AML-193 (cell line): ENCODE measurements at regions not wholly inside any gene's neighbourhood (a gene's known extent, or its start where the extent isn't known, plus 50 kb on each side); places are given as distances from the start of the nearest gene placed in this dataset.

Experiments used
- DNase-seq, 2 experiments: peaks; one replicate each; lab custom pipeline; 2025; lab: John Stamatoyannopoulos, UW

- DNase-seq, result peak; percentile 32 to 48
Measured at GRCh38 chr12:118850244-118850825, 131.0 kb upstream of the SRRM4 start.

DNA sequence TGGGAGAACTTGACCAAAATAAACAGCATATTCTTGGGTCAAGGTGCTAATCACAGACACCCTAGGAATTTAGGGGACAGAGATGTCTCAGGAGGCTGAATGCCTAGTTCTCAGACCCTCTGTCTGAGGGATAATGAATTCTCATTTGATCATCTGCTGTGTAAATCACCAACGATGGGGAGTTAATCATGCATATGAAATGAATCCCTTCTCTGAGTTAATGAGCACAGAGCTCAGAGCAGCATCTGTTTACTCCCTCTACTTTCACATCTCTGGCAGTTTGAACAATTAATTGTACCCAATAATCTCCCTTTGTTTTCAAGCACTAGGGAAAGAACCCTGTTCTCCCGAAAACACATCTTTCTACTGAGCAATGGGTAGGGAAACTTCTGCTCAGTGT lies 129.4 kb upstream of the SRRM4 start:
- no peak for DNase-seq

DNA sequence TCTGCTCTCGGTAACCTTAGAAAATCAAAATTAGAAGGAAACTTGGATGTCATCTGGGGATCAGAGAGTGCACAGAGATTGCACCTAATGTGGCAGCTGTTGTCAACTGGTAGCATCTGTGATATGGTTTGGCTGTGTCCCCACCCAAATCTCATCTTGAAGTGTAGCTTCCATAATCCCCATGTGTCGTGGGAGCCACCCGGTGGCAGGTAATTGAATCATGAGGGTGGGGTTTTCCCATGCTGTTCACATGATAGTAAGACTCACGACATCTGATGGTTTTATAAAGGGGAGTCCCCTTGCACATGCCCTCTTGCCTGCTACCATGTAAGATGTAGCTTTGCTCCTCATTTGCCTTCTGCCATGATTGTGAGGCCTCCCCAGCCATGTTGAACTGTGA lies 127.7 kb upstream of the SRRM4 start:
- DNase-seq, result no peak

- DNase-seq, result no peak
Measured at GRCh38 chr12:118855858-118856257, 125.5 kb upstream of the SRRM4 start.

DNA sequence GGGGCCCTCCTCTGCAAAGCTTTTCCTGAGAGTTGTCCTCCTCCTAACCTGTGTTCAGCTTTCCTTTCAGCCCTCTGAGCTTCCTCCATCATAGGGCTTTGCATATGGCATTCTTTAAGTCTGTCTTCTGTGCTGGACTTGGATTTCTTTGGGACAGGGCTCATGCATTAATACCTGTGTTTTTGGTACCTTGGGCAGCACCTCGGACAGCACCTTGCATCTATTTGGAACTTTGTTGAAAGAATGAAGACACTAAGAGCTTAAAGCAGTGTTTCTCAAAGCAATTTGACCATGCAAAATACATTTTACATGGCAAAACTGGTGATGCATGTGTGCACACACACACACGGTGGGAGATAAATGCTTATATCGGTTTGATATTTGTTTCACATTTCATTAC lies 115.0 kb upstream of the SRRM4 start:
- DNase-seq, result no peak

GRCh38 chr12:118870551-118870950 lies 110.8 kb upstream of the SRRM4 start:
- no peak for DNase-seq

DNA sequence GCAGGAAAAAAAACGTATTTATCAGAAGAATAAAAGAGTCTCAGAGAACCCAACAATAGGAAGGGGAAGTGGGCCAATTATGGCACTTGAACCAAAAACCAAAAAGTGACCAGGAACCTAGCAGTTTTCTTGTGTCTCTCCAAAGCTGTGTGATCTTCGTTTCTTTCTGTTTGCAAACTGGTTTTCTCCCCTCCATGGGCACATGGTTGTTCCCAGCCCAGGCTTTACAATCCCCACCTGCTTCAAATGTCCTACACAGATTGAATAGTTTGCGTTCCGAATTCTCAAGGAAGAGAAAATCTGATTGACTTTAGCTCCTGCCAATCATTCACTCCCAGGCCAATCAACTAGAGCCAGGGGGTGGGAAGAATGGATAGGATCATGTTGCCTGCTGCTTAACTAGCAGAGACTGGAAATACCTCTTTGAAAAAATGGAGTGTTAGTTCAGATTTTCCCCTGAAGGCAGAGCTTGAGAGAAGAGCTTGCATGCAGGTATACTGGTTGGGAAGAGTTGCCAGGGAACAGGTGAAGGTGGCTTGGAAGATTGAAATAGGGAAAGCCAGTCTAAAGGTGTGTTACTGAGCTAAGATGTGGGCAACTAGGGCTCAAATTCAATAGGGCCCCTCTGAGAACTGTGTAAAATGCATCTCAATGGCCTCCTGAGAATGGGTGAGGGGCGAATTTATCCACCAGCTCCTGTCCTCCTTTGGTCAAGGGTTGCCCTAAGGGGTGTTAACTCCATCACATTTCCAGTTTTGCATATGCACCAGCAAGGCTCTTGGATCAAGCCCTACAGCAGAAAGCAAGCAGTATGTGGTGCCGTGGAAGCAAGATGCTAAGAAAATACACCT lies 106.4 kb upstream of the SRRM4 start:
- no peak for DNase-seq

DNA sequence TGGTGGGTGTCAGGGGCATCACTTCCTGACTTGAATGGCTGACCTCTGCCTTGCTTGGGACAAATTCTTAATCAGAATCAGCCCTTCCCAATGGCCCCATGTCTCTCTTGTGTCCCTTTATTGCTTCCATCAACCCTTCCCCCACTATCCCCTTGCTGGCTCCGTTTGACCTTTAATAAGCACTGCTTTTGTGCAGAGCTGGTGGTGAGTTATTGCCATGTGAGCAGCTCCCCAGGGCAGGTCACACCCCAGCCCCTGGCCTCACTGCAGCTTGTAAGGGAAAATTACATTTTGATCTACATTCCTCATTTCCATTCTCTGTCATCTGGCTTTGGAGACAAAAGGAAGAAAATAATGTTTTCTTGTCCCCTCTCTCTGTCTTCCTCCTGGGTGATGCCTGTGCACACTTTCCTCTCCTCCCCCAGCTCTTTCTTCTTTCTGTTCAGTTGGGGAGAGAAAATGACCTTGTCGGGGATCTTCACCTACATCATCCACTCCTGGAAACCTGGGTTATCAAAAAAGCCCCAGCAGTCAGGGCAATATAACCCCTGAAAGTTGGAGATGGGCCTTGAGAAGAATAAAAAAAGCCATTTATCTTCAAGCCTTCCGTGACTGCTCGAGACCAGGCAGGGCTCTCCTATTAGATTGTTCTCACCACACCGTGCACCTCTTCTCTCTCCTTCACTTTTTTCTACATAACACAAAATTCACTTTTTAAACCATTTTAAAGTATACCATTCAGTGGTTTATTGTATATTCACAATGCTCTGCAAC lies 100.4 kb upstream of the SRRM4 start:
- no peak for DNase-seq

DNA sequence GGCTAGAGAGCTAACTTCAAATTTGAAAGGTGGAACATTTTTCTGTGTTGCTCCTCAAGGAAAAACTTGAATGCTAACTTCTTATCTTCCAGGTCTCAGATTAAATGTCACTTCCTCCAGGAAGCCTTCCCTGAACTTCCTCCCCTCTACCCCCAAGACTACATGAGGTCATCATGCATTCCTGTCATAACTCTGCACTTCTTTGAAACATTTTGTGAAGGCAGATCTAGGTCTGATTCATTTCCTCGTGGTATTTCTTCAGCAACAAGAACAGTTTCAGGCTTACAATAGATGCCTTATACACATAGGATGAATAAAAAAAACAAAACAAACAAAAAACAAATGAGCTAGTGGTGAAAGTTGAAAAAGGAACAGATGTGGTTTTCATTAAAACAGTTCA lies 97.1 kb upstream of the SRRM4 start:
- no peak for DNase-seq

DNA sequence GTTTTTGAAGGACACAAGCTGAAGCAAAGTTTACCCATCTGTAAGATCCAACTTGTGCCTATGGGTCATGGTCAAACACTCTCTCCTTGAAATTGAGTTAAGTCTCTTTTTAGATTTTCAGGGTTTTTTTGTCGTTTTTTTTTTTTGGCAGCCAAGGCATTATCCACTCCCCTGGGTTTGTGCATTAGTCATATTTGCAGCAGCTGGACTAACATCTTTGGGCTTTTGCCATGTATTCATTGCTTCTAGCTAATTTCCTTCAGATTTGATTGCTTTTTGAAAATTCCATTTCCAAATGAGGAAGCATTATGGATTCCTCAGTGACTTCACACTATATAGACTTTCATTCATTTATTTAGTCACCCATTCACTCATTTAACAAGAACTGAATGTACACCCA lies 80.3 kb upstream of the SRRM4 start:
- DNase-seq, result no peak

- DNase-seq, result no peak
Measured at GRCh38 chr12:118908811-118909210, 72.5 kb upstream of the SRRM4 start.

DNA sequence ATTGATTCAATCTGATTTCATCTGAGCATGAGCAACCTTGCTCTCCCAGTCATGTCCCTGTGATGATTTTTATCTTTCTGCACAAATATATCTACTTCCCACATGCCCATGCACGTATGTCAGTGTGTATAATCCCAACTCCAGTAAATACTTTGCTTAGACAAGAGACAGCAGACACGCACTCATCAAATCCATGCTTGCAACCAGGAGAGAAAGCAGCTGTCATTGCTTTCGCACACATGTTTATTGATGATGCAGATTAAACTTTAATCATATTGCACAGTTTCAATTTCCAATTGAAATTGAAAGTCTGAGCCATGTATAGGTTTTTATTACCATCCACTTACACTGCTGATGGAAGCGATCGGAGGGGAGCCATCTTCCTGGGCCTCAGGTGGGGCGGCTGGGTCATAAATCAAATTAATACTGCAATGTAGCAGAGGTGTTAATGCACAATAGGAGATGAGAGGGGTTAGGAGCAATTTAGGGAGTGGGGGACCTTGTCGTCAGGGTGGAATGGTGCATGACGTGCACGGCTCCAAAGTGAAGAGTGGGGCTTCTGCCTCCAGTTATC lies 68.6 kb upstream of the SRRM4 start:
- DNase-seq, result no peak

GRCh38 chr12:118921761-118922160 lies 59.6 kb upstream of the SRRM4 start:
- no peak for DNase-seq

- no peak for DNase-seq
Measured at GRCh38 chr12:118922405-118922804, 58.9 kb upstream of the SRRM4 start.

GRCh38 chr12:118925407-118925806 lies 55.9 kb upstream of the SRRM4 start:
- DNase-seq, result no peak

GRCh38 chr12:118925826-118926225 lies 55.5 kb upstream of the SRRM4 start:
- DNase-seq, result no peak
